ENCODE measurements at regions not wholly inside any gene's neighbourhood (a gene's known extent, or its start where the extent isn't known, plus 50 kb on each side); places are given as distances from the start of the nearest gene placed in this dataset.
"Not testable (repeated sequence)": the region's sequence is repeated elsewhere in the genome, so short reads cannot be mapped to it uniquely, and the experiment has no call there.

DNA sequence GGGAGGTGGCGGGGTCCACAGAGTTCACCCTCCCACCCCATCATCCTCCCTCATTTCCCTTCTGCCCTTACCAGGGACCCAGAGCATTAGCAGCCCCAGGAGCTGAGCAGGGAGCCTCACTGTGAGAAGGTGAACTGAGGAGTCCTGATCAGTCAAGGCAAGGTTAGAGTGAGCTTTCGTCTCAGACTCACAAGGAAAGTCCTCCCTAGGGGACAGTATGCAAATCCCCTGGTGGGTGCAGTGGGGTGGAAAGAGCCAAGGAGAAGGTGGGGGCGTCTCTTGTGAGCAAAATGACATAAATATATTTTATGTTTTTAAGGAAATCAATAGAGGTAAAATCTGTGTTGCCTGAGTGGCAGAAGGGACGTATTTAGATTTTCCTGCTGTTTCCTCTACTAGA, 329.1 kb downstream of the RPIA start:
- TF ChIP-seq, protein P1, sequence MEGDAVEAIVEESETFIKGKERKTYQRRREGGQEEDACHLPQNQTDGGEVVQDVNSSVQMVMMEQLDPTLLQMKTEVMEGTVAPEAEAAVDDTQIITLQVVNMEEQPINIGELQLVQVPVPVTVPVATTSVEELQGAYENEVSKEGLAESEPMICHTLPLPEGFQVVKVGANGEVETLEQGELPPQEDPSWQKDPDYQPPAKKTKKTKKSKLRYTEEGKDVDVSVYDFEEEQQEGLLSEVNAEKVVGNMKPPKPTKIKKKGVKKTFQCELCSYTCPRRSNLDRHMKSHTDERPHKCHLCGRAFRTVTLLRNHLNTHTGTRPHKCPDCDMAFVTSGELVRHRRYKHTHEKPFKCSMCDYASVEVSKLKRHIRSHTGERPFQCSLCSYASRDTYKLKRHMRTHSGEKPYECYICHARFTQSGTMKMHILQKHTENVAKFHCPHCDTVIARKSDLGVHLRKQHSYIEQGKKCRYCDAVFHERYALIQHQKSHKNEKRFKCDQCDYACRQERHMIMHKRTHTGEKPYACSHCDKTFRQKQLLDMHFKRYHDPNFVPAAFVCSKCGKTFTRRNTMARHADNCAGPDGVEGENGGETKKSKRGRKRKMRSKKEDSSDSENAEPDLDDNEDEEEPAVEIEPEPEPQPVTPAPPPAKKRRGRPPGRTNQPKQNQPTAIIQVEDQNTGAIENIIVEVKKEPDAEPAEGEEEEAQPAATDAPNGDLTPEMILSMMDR (IDR thresholded peaks at IDR 0.05), result not testable (repeated sequence)
- TF ChIP-seq POLR2A (IDR thresholded peaks at IDR 0.05), result not testable (repeated sequence)
